ENCODE measurements at regions not wholly inside any gene's neighbourhood (a gene's known extent, or its start where the extent isn't known, plus 50 kb on each side); places are given as distances from the start of the nearest gene placed in this dataset.

GRCh38 chr22:22048318-22048942, 65.8 kb upstream of the TOP3B start (continued):
- TF ChIP-seq CHD7 (IDR thresholded peaks at IDR 0.05; ENCODE audit: insufficient replicate concordance, low read length) (no peak), BCL11A (IDR thresholded peaks at IDR 0.05; ENCODE audit: low read depth in 2 of 2, low read length in 2 of 2) (no peak), SIN3A (conservative IDR thresholded peaks at IDR 0.05 in 1 of 2, IDR thresholded peaks at IDR 0.05 in 1 of 2; ENCODE audit: low read depth in 1 of 2, low read length in 2 of 2) (no peak), ATF2 (IDR thresholded peaks at IDR 0.05; ENCODE audit: low read length) (no peak), POLR2AphosphoS5 (IDR thresholded peaks at IDR 0.05; ENCODE audit: low read depth, low read length) (no peak), CHD2 (IDR thresholded peaks at IDR 0.05; ENCODE audit: low read length) (no peak)
